ENCODE measurements at regions not wholly inside any gene's neighbourhood (a gene's known extent, or its start where the extent isn't known, plus 50 kb on each side); places are given as distances from the start of the nearest gene placed in this dataset.

- Mint-ChIP-seq H3K36me3 (ENCODE audit: low read depth) (no peaks in the 10 kb centered on the region), H3K9me3 (no peaks in the 10 kb centered on the region), H3K4me1 (no peaks in the 10 kb centered on the region), H3K4me3 (no peak overlapping the region), H3K27ac (ENCODE audit: unreplicated experiment) (no peak overlapping the region), H3K27me3 (ENCODE audit: low read depth) (no peaks in the 10 kb centered on the region)
- no peak for TF ChIP-seq CTCF (conservative IDR thresholded peaks at IDR 0.05)
- DNase-seq (ENCODE audit: low read depth, low spot score): no peak
These were observed 269.4 kb upstream of the SUCLG2 start for GRCh38 chr3:67923796-67924195.

GRCh38 chr3:67920969-67921368 is 266.6 kb upstream of the SUCLG2 start:
- Mint-ChIP-seq H3K9me3 (no peaks in the 10 kb centered on the region), H3K27me3 (ENCODE audit: low read depth) (no peaks in the 10 kb centered on the region), H3K4me1 (no peaks in the 10 kb centered on the region), H3K36me3 (ENCODE audit: low read depth) (no peaks in the 10 kb centered on the region), H3K27ac (ENCODE audit: unreplicated experiment) (no peak overlapping the region), H3K4me3 (no peak overlapping the region)
- no peak for TF ChIP-seq CTCF (conservative IDR thresholded peaks at IDR 0.05)
- DNase-seq (ENCODE audit: low read depth, low spot score): no peak

GRCh38 chr3:67920311-67920710 is 265.9 kb upstream of the SUCLG2 start:
- no peak overlapping the region for H3K27ac Mint-ChIP-seq (ENCODE audit: unreplicated experiment)
- DNase-seq (ENCODE audit: low read depth, low spot score): no peak
- H3K4me3 Mint-ChIP-seq: no peak overlapping the region
- no peaks in the 10 kb centered on the region for H3K27me3 Mint-ChIP-seq (ENCODE audit: low read depth)
- TF ChIP-seq CTCF (conservative IDR thresholded peaks at IDR 0.05): no peak
- H3K9me3 Mint-ChIP-seq: no peaks in the 10 kb centered on the region
- H3K4me1 Mint-ChIP-seq: no peaks in the 10 kb centered on the region
- no peaks in the 10 kb centered on the region for H3K36me3 Mint-ChIP-seq (ENCODE audit: low read depth)

- Mint-ChIP-seq H3K4me1 (no peaks in the 10 kb centered on the region), H3K4me3 (no peak overlapping the region), H3K27me3 (ENCODE audit: low read depth) (no peaks in the 10 kb centered on the region), H3K27ac (ENCODE audit: unreplicated experiment) (no peak overlapping the region), H3K9me3 (no peaks in the 10 kb centered on the region), H3K36me3 (ENCODE audit: low read depth) (no peaks in the 10 kb centered on the region)
- TF ChIP-seq CTCF (conservative IDR thresholded peaks at IDR 0.05): no peak
- DNase-seq (ENCODE audit: low read depth, low spot score): no peak
These were observed 261.9 kb upstream of the SUCLG2 start for GRCh38 chr3:67916353-67916752.

- no peak for TF ChIP-seq CTCF (conservative IDR thresholded peaks at IDR 0.05)
- Mint-ChIP-seq H3K36me3 (ENCODE audit: low read depth) (no peaks in the 10 kb centered on the region), H3K9me3 (no peaks in the 10 kb centered on the region), H3K27me3 (ENCODE audit: low read depth) (no peaks in the 10 kb centered on the region), H3K4me3 (no peak overlapping the region), H3K4me1 (peaks cover 11% of the 10 kb centered on the region), H3K27ac (ENCODE audit: unreplicated experiment) (no peak overlapping the region)
- no peak for DNase-seq (ENCODE audit: low read depth, low spot score)
These were observed 253.3 kb upstream of the SUCLG2 start for GRCh38 chr3:67907735-67908134.

GRCh38 chr3:67906261-67906660 is 251.8 kb upstream of the SUCLG2 start:
- H3K36me3 Mint-ChIP-seq (ENCODE audit: low read depth): no peaks in the 10 kb centered on the region
- no peak overlapping the region for H3K4me3 Mint-ChIP-seq
- H3K27ac Mint-ChIP-seq (ENCODE audit: unreplicated experiment): no peak overlapping the region
- no peaks in the 10 kb centered on the region for H3K27me3 Mint-ChIP-seq (ENCODE audit: low read depth)
- H3K9me3 Mint-ChIP-seq: no peaks in the 10 kb centered on the region
- DNase-seq (ENCODE audit: low read depth, low spot score): no peak
- H3K4me1 Mint-ChIP-seq: peaks cover 11% of the 10 kb centered on the region
- TF ChIP-seq CTCF (conservative IDR thresholded peaks at IDR 0.05): no peak
